HG03039 (cell line): ENCODE measurements at regions not wholly inside any gene's neighbourhood (a gene's known extent, or its start where the extent isn't known, plus 50 kb on each side); places are given as distances from the start of the nearest gene placed in this dataset.

ENCODE experiments used
- ATAC-seq: cut with Tn5 transposase; IDR thresholded peaks from one replicate; pipeline ENCODE4 v1.9.1; 2021; ENCODE audit warnings: mild to moderate bottlenecking, moderate library complexity; ENCODE audit not compliant: unreplicated experiment

GRCh38 chr4:29521281-29521680, 1198.9 kb upstream of the PCDH7 start:
- no peak for ATAC-seq

GRCh38 chr4:29536745-29537144, 1183.4 kb upstream of the PCDH7 start:
- ATAC-seq: no peak

- ATAC-seq: no peak
These were observed 1181.1 kb upstream of the PCDH7 start for GRCh38 chr4:29538889-29539646.

GRCh38 chr4:29540439-29541102, 1179.6 kb upstream of the PCDH7 start:
- ATAC-seq: no peak

- ATAC-seq: no peak
These were observed 1178.4 kb upstream of the PCDH7 start for GRCh38 chr4:29541757-29542156.

GRCh38 chr4:29549342-29549741, 1170.8 kb upstream of the PCDH7 start:
- no peak for ATAC-seq

- ATAC-seq: no peak
These were observed 1168.3 kb upstream of the PCDH7 start for GRCh38 chr4:29551821-29552220.

- ATAC-seq: no peak
These were observed 1166.3 kb upstream of the PCDH7 start for GRCh38 chr4:29553846-29554245.

- no peak for ATAC-seq
These were observed 1161.4 kb upstream of the PCDH7 start for GRCh38 chr4:29558789-29559188.

- ATAC-seq: no peak
These were observed 1160.9 kb upstream of the PCDH7 start for GRCh38 chr4:29559286-29559685.

GRCh38 chr4:29560452-29560851, 1159.7 kb upstream of the PCDH7 start:
- ATAC-seq: no peak

GRCh38 chr4:29565256-29565655, 1154.9 kb upstream of the PCDH7 start:
- no peak for ATAC-seq

GRCh38 chr4:29566371-29566770, 1153.8 kb upstream of the PCDH7 start:
- ATAC-seq: no peak

- ATAC-seq: no peak
These were observed 1148.8 kb upstream of the PCDH7 start for GRCh38 chr4:29571322-29571721.

GRCh38 chr4:29578329-29578728, 1141.8 kb upstream of the PCDH7 start:
- no peak for ATAC-seq

GRCh38 chr4:29581457-29581856, 1138.7 kb upstream of the PCDH7 start:
- ATAC-seq: no peak

- ATAC-seq: no peak
These were observed 1131.6 kb upstream of the PCDH7 start for GRCh38 chr4:29588617-29589016.

GRCh38 chr4:29596228-29596627, 1123.9 kb upstream of the PCDH7 start:
- no peak for ATAC-seq

- no peak for ATAC-seq
These were observed 1101.0 kb upstream of the PCDH7 start for GRCh38 chr4:29619168-29619567.

- ATAC-seq: no peak
These were observed 1088.0 kb upstream of the PCDH7 start for GRCh38 chr4:29632199-29632598.

- no peak for ATAC-seq
These were observed 1083.2 kb upstream of the PCDH7 start for GRCh38 chr4:29636961-29637360.

- no peak for ATAC-seq
These were observed 1066.9 kb upstream of the PCDH7 start for GRCh38 chr4:29653221-29653620.

- no peak for ATAC-seq
These were observed 1039.5 kb upstream of the PCDH7 start for GRCh38 chr4:29680644-29681043.
